Suprapubic skin (tissue), 4 donors: ENCODE measurements at regions not wholly inside any gene's neighbourhood (a gene's known extent, or its start where the extent isn't known, plus 50 kb on each side); places are given as distances from the start of the nearest gene placed in this dataset.

Experiments used
- CTCF ChIP-seq, 2 donors: fragments of 200-600 bp in 1 of 2; fragments of 450-650 bp in 1 of 2; sonication (generic) in 1 of 2; IDR thresholded peaks; one replicate each; pipeline ENCODE4 v1.5.1; 2016 to 2019; ENCODE audit warnings: antibody characterized with exemption in 2 of 2, mild to moderate bottlenecking in 1 of 2, moderate library complexity in 1 of 2
- EP300 ChIP-seq: sonication (generic); formaldehyde crosslinking; IDR thresholded peaks from one replicate; pipeline ENCODE4 v1.6.1; 2017; ENCODE audit warnings: antibody characterized with exemption
- POLR2A ChIP-seq, 2 donors: fragments of 450-650 bp; IDR thresholded peaks; one replicate each; pipeline ENCODE4 v1.6.1; 2017; ENCODE audit warnings: antibody characterized with exemption in 2 of 2, mild to moderate bottlenecking in 2 of 2, moderate library complexity in 2 of 2
- POLR2AphosphoS5 ChIP-seq, 3 donors: sonication (generic); formaldehyde crosslinking; IDR thresholded peaks; one replicate each; pipeline ENCODE4 v1.6.1; 2017; ENCODE audit warnings: antibody characterized with exemption in 3 of 3

GRCh38 chr2:120443946-120444345, 98.0 kb downstream of the INHBB start:
- no peak for TF ChIP-seq CTCF (IDR thresholded peaks at IDR 0.05)
- TF ChIP-seq POLR2A (IDR thresholded peaks at IDR 0.05): no peak
- TF ChIP-seq POLR2AphosphoS5 (IDR thresholded peaks at IDR 0.05): no peak
- no peak for TF ChIP-seq EP300
